HG02642 (cell line): ENCODE measurements at regions not wholly inside any gene's neighbourhood (a gene's known extent, or its start where the extent isn't known, plus 50 kb on each side); places are given as distances from the start of the nearest gene placed in this dataset.

Experiments
- ATAC-seq: cut with Tn5 transposase; IDR thresholded peaks from one replicate; pipeline ENCODE4 v1.9.1; 2021; ENCODE audit warnings: mild to moderate bottlenecking; ENCODE audit not compliant: unreplicated experiment, poor library complexity

- no peak for ATAC-seq
These were observed 835.9 kb downstream of the GALR1 start for GRCh38 chr18:78085241-78086185.

GRCh38 chr18:78086931-78087330 is 837.3 kb downstream of the GALR1 start:
- ATAC-seq, result no peak

- no peak for ATAC-seq
These were observed 837.7 kb downstream of the GALR1 start for GRCh38 chr18:78087338-78087737.

GRCh38 chr18:78090584-78090983 is 840.9 kb downstream of the GALR1 start:
- no peak for ATAC-seq

- no peak for ATAC-seq
These were observed 843.3 kb downstream of the GALR1 start for GRCh38 chr18:78092901-78093300.

GRCh38 chr18:78099979-78100588 is 850.4 kb downstream of the GALR1 start:
- ATAC-seq, result no peak

- ATAC-seq, result no peak
These were observed 851.4 kb downstream of the GALR1 start for GRCh38 chr18:78101091-78101490.

GRCh38 chr18:78102135-78102534 is 852.5 kb downstream of the GALR1 start:
- no peak for ATAC-seq

- no peak for ATAC-seq
These were observed 856.0 kb downstream of the GALR1 start for GRCh38 chr18:78105611-78106010.

- no peak for ATAC-seq
These were observed 857.3 kb downstream of the GALR1 start for GRCh38 chr18:78106946-78107345.

GRCh38 chr18:78107363-78107762 is 857.7 kb downstream of the GALR1 start:
- no peak for ATAC-seq

GRCh38 chr18:78108554-78108953 is 858.9 kb downstream of the GALR1 start:
- ATAC-seq, result no peak

- ATAC-seq, result no peak
These were observed 863.7 kb downstream of the GALR1 start for GRCh38 chr18:78113136-78113939.

- ATAC-seq, result no peak
These were observed 864.2 kb downstream of the GALR1 start for GRCh38 chr18:78113940-78114251.

- no peak for ATAC-seq
These were observed 863.6 kb upstream of the SALL3 start for GRCh38 chr18:78115896-78116561.

- no peak for ATAC-seq
These were observed 856.3 kb upstream of the SALL3 start for GRCh38 chr18:78123144-78123909.

GRCh38 chr18:78123926-78124797 is 855.5 kb upstream of the SALL3 start:
- ATAC-seq, result no peak

GRCh38 chr18:78125206-78125896 is 854.3 kb upstream of the SALL3 start:
- no peak for ATAC-seq
